GM19395 (cell line): ENCODE measurements at regions not wholly inside any gene's neighbourhood (a gene's known extent, or its start where the extent isn't known, plus 50 kb on each side); places are given as distances from the start of the nearest gene placed in this dataset.

Experiments used
- ATAC-seq: cut with Tn5 transposase; IDR thresholded peaks from one replicate; pipeline ENCODE4 v1.9.1; 2021; ENCODE audit warnings: mild to moderate bottlenecking, moderate library complexity; ENCODE audit not compliant: unreplicated experiment

DNA sequence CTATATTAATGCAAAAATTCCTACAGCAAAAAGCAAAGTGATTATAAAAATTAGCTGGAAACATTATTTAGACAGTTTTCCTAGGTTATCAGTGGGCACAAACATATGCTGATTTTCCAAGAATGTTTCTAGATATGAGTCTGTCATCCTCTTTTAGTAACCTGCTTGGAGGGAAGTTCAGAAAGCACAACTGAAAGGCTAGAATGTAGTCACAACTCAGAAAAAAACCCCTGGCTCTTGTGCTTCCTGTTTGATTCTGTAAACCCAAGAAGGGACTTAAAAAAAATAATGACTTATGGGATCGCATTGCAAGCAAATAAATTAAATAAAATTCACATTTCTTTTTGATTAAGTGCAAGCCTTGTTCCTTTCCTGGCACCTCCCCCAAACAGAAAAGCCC lies 708.4 kb upstream of the EPHA7 start:
- ATAC-seq: no peak

DNA sequence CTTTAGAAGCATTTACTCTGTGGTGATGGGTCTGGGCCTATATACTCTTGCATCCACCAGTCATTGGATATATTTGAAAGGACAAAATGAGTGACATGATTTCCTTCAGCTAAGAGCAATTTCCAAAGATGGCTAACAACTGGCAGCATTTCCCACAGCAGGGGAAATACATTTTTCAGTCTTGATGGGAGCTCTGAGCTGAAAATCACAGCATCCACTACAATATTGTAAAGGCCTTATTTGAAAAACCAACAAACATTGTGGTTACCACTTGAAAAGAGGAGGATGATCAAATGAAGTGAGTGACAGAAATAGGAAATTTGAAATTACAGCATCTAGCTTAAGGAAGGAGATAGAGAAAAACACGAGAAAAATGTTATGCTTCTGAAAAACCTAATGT lies 705.0 kb upstream of the EPHA7 start:
- ATAC-seq: no peak

DNA sequence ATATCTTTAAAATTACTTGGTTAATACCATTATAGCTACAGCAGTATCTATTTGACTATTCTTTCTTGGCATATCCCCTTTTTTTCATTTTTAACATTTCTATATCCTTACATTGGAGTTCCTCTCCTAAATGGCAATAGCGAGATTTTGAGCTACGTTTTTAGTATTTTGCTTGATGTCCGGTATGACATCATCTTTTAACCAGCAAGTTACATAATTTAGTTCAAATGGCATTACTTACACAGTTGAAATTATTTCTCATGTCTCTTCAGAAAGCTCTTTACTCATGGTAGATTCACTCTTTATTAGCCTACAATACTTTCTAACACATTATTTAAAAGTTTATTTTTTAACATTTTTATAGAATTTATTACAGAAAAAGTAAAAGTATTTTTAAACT lies 701.7 kb upstream of the EPHA7 start:
- ATAC-seq: no peak

DNA sequence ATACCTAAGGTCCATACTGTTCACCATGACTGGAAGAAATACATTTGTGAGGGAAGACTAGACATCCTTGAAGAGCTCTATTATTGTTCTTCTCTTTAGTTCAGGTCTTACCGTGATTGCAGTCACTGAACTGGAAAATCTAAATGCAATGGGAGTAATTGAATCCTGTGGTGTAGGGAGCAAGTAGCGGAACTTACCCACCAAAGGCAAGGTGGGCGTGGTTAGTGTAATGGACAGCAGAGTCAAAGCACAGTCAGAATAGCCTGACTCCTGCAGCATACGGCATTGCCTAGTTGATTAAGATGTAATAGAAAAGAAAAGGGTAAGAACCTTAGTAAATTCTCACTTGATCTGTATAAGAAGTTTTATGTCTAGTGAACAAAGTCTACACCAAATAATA lies 679.7 kb upstream of the EPHA7 start:
- ATAC-seq: no peak

DNA sequence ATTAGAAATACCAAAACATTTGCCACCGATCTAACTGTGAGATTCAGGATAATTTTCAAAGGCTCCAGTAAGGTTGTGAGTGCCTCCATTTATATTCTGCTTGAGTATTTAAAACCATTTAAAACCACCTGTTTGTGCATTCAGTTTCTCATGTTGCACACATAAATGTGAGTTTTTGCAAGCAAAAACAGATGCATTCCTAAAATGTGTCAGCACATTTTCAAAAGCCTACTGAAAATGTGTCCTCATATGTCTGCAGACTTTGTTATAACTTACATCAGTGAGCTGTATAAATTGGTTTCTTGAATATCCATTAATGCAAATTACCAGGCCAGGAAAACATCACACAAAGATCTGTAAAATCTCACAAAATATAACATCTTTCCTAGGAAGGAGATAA lies 676.6 kb upstream of the EPHA7 start:
- ATAC-seq: no peak

DNA sequence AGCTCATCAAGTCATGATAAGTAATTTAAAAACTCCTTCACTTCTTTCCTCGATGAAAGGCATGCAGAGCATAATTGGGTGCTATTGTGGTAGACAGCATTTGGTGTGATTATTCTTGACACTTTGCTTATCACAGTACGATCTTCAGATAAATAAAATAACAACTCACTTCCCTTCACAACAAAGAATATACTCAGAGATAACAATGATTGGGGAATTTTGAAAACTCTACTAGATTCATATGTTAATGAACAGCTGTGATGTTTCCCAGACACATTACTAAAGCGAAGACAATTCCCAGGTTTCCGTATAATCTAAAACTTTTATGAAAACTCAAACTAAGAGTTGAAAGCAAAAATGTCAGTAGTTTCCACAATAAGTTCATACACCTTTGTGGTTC lies 670.6 kb upstream of the EPHA7 start:
- no peak for ATAC-seq

DNA sequence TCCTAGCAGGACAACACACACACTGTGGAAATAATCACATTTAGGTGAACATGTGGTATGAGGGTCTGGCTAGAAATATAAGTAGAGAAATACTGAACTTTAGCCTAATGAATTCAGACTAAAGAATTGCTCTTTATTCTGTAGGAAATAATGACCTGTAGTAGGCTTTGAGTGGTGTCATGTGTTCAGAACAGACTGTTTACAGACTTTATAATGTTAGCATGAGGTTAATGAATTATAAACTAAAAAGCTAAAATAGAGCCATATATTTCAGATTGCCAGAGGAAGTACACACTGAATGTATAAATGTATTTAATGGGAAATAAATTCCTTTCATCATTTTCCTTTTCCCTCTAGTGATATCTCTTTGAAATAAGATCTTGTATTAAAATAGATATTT lies 669.5 kb upstream of the EPHA7 start:
- ATAC-seq: no peak

DNA sequence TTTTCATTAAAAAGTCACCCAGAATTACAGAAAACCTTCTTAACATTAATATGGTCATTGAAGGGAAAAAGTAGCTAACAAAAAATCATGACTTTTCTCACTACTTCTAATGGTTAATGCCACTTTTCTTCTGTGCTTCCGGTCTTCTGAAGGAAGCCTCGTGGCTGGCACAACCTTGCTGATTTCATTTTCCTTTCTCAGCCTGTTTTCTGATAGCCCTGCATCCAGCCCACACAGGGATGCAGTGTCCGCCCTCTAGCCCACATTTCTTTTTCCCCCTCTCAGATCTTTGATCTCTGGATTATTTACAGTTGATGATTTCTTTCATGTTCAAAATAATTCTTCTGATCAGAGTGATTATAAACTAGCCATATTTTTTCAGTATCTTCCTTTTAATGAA lies 655.4 kb upstream of the EPHA7 start:
- no peak for ATAC-seq

DNA sequence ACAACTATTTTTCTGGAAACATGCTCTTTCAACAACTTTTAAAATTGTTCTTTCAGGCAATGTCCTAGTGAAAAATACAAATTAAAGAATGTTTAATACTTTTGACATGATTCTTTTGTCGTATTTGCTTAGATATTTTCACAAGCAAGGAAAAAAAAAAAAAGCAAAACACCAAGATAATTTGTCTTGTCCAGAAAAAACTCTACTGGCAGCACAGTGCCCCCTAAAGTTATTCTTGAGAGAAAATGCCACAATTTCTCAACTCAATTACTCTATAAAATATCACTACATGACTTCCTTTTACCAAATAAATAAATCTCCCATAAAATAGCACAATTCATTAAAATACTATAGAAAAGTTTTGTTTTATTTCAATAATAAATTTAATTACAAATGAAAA lies 652.5 kb upstream of the EPHA7 start:
- ATAC-seq: no peak

DNA sequence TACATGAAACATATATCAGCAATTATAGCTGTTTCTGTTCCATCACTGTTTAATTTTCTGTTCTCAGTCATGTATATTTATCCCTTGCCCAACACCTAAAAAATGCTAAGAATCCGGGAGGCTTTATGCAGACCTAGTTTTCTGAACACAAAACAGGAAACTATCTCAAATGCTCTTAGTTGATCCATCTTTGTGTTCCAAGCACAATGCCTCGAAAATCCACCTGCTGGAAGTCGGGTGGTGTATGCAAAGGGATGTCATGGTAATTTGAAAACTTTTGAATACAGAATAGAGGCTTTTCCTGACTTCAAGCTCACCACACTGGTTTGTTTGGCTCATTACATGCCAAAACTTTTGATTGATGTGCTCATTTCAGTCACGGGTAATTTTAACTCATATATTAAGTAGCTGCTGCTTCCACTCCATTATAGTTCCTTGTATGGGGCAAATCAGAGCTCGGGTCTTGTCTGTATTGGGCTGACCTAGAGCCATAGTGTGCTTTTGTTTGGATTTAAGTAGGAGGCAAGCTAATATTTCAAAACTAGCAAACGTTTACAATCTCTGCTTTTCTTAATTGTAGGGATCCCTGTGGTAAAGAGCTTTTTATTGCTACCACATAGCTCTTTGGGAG lies 646.5 kb upstream of the EPHA7 start:
- ATAC-seq: no peak

DNA sequence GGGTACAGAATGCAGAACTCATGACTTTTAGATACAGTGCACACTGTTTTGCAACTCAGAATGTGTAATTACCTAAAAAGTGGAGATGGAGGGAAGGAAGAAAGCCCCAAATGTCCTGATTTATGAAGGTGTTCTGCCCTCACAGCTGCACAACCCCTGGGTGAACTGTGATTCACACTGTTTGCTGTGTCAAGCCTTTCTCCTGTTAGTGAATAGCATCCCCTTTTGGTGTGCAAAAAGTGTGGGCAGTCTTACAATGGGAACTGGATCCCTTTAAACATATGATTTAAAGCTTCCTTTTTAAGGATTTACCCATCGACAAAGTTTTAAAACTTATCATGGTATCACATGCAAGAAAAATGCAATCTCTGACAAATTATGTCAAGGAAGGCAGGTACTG lies 633.4 kb upstream of the EPHA7 start:
- no peak for ATAC-seq

DNA sequence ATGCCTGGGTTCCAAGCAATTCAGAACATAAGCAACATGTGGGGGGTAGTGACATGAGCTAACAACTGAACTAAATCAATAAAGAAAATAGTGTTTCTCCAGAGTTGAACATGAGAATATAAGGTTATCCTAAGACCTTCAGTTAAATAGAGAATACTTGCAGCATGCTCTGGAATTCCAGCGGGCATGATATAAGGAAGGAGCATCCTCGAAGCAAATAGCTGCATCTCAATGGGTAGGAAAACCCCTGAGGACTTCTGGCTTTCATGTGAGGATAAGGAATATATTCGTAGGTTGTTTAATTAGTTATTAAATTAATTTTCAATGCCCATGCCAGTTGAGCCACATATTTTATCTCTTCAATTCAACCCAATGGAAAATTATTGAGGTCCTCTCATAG lies 631.2 kb upstream of the EPHA7 start:
- ATAC-seq: no peak

DNA sequence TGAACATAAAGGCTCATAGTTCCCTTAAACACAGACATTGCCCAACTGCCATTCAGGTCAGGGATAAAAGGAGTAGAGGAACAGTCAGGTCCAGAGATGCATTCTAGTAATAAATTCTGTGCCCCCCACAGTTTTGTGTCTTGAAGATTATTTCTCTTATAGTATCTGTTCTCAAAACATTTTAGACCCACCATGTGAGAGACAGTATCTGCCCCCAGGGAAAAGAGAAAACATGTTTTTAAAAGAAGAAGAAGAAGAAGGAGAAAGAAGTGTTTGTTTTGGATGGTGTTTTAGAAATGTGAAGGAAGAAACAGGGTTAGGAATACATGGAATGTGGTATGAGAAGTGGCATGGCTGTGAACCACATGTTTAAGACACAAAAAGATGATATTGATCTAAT lies 629.6 kb upstream of the EPHA7 start:
- ATAC-seq: no peak

DNA sequence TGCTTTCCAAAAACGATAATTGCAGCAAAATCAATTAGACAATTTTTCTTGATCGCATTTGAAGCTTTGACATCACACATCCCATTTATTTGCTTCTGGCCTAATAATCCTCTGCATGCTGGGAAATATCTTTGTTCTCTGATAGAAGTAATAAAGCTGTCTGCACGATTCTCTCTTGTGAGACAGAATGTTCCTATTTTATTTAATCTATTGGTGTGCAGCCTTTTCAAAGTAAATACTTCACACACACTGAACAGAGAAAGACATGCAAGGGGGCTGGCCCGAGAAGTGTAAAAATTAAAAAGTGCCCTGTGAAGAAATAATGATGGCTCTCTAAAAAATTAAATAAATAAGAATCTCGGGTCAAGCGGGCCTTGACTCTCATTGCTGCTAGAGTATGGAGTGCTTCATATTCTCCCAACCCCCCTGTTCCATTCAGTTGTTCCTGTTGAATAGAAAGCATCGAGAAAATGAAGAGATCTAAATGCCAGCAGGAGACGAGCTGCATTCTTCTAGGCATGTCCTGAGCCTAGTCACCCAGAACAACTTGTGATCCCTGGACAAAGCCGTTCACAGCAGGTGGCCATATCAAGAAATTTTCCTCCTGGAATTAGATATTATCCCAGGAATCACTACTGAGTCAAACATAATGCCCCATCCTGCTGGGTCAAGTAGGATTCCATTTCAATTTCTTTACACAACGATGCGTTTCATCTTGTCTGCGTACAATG lies 625.9 kb upstream of the EPHA7 start:
- ATAC-seq: no peak

DNA sequence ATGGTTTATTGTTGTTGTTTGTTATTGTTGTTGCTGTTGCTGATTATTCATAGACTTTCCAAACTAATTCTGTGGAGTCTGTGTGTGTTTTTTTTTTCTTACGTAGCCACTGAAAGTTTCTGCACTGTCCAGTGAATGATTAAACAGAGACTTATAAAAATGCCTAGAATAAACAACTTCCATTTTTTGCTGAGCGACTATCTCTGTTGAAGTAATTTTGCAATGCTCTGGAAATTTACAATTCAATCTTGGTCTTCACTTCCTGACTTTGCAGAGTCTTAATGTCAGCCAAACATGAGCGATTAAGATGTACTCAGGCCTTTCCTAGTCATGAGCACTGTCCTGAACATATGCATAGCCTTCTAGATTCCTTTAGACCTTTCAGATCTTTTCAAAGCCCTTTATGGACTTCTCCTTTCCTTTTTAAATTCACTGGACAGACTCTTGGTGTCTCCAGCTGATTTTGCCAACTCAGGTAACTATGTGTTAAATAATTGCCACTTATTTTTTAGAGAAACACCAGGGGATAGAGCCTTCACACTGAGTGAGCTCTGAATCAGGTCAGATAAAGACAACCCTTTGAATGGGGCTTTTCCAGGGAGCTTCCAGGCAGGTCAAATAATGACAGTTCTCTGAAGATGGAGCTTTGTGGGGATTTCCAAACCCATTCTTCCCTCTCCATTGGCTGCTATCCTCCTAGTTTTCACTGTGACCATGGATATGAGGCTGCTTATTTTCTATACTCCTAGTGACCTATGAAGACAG lies 622.8 kb upstream of the EPHA7 start:
- ATAC-seq: no peak

DNA sequence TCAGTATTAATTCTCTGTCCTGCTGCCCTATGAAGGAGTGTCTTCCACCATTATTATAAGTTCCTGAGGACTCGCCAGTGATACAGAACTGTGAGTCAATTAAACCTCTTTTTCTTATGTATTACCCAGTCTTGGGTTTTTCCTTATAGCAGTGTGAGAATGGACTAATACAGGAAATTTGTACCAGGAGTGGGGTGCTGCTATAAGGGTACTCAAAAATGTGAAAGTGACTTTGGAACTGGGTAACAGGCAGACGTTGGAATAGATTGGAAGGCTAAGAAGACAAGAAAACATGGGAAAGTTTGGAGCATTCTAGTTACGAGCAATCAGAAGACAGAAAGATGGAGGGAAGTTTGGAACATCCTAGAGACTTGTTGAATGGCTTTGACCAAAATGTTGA lies 616.7 kb upstream of the EPHA7 start:
- no peak for ATAC-seq

DNA sequence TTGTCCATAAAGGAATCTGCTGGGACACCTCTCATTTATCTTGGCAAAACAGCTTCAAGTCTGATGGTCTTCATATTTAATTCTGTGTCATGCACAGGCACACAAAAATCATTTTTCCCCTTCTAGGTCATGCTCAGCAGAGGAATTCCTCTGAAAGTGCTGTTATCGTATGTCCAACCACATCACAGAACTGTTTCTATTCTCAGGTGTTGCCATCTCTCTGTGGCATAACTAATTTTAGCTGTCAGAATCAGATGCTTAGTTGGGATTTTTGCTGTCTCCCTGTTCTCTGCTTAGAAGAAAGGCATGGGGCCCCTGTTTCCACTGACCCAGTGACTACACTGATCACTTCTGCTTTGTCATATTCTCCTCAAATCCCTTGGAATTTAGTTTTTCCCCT lies 608.0 kb upstream of the EPHA7 start:
- ATAC-seq: no peak

DNA sequence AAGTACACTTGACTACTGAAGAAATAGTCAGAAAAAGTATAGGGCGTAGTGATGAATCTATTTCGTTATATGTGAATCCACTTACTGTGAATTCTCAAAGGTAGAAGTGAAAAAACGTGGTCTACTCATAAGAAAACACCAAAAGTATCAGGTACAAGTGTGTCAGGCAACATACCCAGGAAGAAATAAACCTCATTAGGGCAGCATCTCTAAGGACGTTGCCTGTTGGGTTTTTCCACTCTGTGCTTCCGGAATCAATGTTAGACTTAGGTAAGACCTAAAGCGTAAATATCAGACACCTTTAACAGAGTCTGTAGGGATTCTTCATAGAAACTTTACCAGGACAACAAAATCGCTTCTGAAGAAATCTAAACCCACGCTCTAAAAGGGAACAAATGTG lies 607.2 kb upstream of the EPHA7 start:
- no peak for ATAC-seq

DNA sequence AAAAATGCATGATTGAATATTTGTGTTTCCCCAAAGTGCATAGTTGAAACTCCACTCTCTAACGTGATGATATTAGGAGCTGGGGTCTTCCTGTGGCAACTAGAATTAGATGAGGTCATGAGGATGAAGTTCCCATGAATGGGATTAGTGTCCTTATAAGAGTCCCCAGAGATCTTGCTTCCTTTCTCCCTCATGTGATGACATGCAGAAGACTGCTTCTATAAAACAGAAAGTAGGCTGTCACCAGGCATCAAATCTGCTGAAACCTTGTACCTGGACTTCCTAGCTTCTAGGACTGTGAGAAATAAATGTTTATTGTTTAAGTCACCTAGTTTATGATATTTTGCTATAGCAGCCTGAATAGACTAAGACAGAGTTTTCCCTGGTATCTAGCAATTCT lies 586.5 kb upstream of the EPHA7 start:
- no peak for ATAC-seq

DNA sequence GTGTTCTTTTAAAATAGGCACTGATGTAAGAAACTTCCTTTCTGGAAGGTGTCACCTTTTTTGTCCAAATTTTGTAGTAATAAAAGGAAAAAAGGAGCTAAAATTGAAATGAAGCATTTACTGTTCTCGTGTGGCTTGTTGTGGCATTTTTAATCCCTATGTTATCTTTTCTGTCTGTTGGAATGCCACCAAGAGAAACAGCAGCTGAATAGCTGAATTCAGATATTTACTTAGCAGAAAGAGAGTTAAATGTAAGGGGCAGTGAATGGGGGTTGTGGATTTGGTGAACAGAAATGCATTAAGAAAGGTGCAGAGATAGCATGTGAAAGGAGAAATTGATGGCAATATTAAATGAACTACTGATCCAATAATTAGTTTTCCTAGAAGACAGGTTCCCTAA lies 573.6 kb upstream of the EPHA7 start:
- ATAC-seq: no peak

DNA sequence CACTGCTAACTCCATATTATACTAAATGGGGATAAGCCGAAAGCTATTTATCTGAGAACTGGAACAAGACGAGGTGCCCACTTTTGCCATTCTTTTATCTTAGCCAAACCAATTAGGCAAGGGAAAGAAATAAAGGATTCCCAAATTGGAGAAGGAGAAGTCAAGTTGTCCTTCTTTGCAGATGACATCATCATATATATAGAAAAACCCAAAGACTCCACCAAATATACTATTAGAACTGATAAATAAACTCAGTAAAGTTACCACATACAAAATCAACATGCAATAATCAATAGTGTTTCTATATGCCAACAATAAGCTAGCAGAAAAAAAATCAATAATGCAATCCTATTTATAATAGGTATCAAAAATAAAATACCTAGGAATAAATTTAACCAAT lies 570.3 kb upstream of the EPHA7 start:
- ATAC-seq: no peak

DNA sequence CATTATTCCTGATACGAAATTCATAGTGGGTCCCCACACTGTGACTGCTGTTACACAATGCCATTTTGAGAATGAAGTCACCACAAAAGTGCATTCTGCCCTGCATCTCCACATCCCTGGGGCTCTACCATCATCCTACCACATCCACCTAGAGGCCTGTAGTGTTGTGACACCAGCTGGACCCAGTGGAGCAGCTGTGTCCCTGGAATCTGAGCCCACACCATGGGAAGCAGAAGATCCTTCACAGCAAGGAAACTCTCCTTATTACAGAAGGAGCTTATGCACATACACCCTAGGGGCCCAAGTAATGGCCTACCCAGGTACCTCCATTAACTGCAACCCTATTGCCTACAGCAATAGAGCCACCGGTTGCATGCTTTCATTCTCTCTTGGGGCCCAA lies 566.6 kb upstream of the EPHA7 start:
- no peak for ATAC-seq
